Uterus (tissue), 3 donors: ENCODE measurements at regions not wholly inside any gene's neighbourhood (a gene's known extent, or its start where the extent isn't known, plus 50 kb on each side); places are given as distances from the start of the nearest gene placed in this dataset.

Experiments
- DNase-seq, 2 donors: peaks; one replicate each; pipeline ENCODE4 v3.0.0-alpha.2; 2019 to 2020
- H3K27ac ChIP-seq, 2 donors: fragments of 200-600 bp; sonication (generic); 1 replicate in 1 of 2; 2 replicates in 1 of 2; pipeline ENCODE4 v1.5.1; 2016 to 2018
- H3K27me3 ChIP-seq, 2 donors: fragments of 200-600 bp; sonication (generic); one replicate each; pipeline ENCODE4 v1.5.1; 2018 to 2019; ENCODE audit warnings: control low read depth in 1 of 2
- H3K36me3 ChIP-seq, 2 donors: fragments of 200-600 bp; sonication (generic); one replicate each; pipeline ENCODE4 v1.5.1; 2019; ENCODE audit warnings: control low read depth in 1 of 2
- H3K4me1 ChIP-seq, 2 donors: fragments of 200-600 bp; sonication (generic); one replicate each; pipeline ENCODE4 v1.5.1; 2018 to 2019; ENCODE audit warnings: control low read depth in 1 of 2
- H3K4me3 ChIP-seq, 2 donors: fragments of 200-600 bp; sonication (generic); 1 replicate in 1 of 2; 2 replicates in 1 of 2; pipeline ENCODE4 v1.5.1; 2018 to 2019; ENCODE audit warnings: mild to moderate bottlenecking in 1 of 2
- H3K9me3 ChIP-seq, 2 donors: fragments of 200-600 bp; sonication (generic); one replicate each; pipeline ENCODE4 v1.5.1; 2019; ENCODE audit warnings: control low read depth in 1 of 2
- CTCF ChIP-seq, 4 experiments: fragments of 200-600 bp in 2 of 4; fragments of 450-650 bp in 2 of 4; sonication (generic) in 2 of 4; IDR thresholded peaks; one replicate each; pipeline ENCODE4 v1.5.1; 2016 to 2019; ENCODE audit warnings: antibody characterized with exemption in 4 of 4, mild to moderate bottlenecking in 2 of 4, moderate library complexity in 1 of 4
- POLR2A ChIP-seq, 2 donors: fragments of 450-650 bp; IDR thresholded peaks; one replicate each; pipeline ENCODE4 v1.6.1; 2016; ENCODE audit warnings: antibody characterized with exemption in 2 of 2, mild to moderate bottlenecking in 1 of 2, moderate library complexity in 1 of 2
- intact Hi-C: fragments of 100-400 bp; cut with DNase I; formaldehyde crosslinking; loops from one replicate; pipeline ENCODE4 v1.15.1; 2023; ENCODE audit warnings: low total_unique reads
- donor health status: DM: yes; HTN: yes; CAD: no.

GRCh38 chr15:39177561-39177960 lies 403.3 kb upstream of the THBS1 start:
- no peaks in the 10 kb centered on the region for H3K27me3 ChIP-seq
- H3K36me3 ChIP-seq, result no peaks in the 10 kb centered on the region
- no peak for TF ChIP-seq CTCF (IDR thresholded peaks at IDR 0.05)
- no peak for TF ChIP-seq POLR2A (IDR thresholded peaks at IDR 0.05)
- no peak overlapping the region for H3K27ac ChIP-seq
- H3K4me3 ChIP-seq, result no peak overlapping the region
- DNase-seq, result no peak
- peaks cover 3 to 5% of the 10 kb centered on the region in 2 donors for H3K4me1 ChIP-seq
- H3K9me3 ChIP-seq, result no peaks in the 10 kb centered on the region
- intact Hi-C loops, result no loop called here

GRCh38 chr15:39180030-39180429 lies 400.8 kb upstream of the THBS1 start:
- H3K27me3 ChIP-seq, result no peaks in the 10 kb centered on the region
- TF ChIP-seq CTCF (IDR thresholded peaks at IDR 0.05), result no peak
- TF ChIP-seq POLR2A (IDR thresholded peaks at IDR 0.05), result no peak
- no peak overlapping the region for H3K4me3 ChIP-seq
- H3K36me3 ChIP-seq, result no peaks in the 10 kb centered on the region
- H3K27ac ChIP-seq, result peak overlapping the region; percentile 42 to 57
- DNase-seq, result no peak
- H3K9me3 ChIP-seq, result no peaks in the 10 kb centered on the region
- peaks cover 3 to 4% of the 10 kb centered on the region in 2 donors for H3K4me1 ChIP-seq
- intact Hi-C loops, result no loop called here

GRCh38 chr15:39180483-39180933 lies 400.4 kb upstream of the THBS1 start:
- intact Hi-C loops, result no loop called here
- H3K27ac ChIP-seq, result peak overlapping the region; percentile 42 to 57
- TF ChIP-seq CTCF (IDR thresholded peaks at IDR 0.05) (no peak), POLR2A (IDR thresholded peaks at IDR 0.05) (no peak)

GRCh38 chr15:39181056-39181747 lies 399.7 kb upstream of the THBS1 start:
- Histone ChIP-seq H3K27ac (peak overlapping the region; percentile 42 to 46), H3K4me1 (peaks cover 3 to 4% of the 10 kb centered on the region in 2 donors), H3K9me3 (no peaks in the 10 kb centered on the region), H3K36me3 (no peaks in the 10 kb centered on the region), H3K4me3 (no peak overlapping the region), H3K27me3 (no peaks in the 10 kb centered on the region)
- intact Hi-C loops, result no loop called here
- TF ChIP-seq POLR2A (IDR thresholded peaks at IDR 0.05), result no peak
- TF ChIP-seq CTCF (IDR thresholded peaks at IDR 0.05), result no peak
- DNase-seq, result no peak

More at GRCh38 chr15:39180483-39180933, 400.4 kb upstream of the THBS1 start:
- H3K36me3 ChIP-seq, result no peaks in the 10 kb centered on the region
- no peaks in the 10 kb centered on the region for H3K27me3 ChIP-seq
- DNase-seq, result no peak
- no peak overlapping the region for H3K4me3 ChIP-seq
- H3K9me3 ChIP-seq, result no peaks in the 10 kb centered on the region
- H3K4me1 ChIP-seq, result peaks cover 3 to 4% of the 10 kb centered on the region in 2 donors

GRCh38 chr15:39181940-39182339 lies 398.9 kb upstream of the THBS1 start:
- TF ChIP-seq CTCF (IDR thresholded peaks at IDR 0.05) (no peak), POLR2A (IDR thresholded peaks at IDR 0.05) (no peak)
- peak overlapping the region; percentile 42 to 46 for H3K27ac ChIP-seq
- no peaks in the 10 kb centered on the region for H3K36me3 ChIP-seq
- H3K4me3 ChIP-seq, result no peak overlapping the region
- no peak for DNase-seq
- no peaks in the 10 kb centered on the region for H3K9me3 ChIP-seq
- intact Hi-C loops, result no loop called here
- H3K4me1 ChIP-seq, result peaks cover 3 to 4% of the 10 kb centered on the region in 2 donors
- H3K27me3 ChIP-seq, result no peaks in the 10 kb centered on the region
